ENCODE measurements at regions not wholly inside any gene's neighbourhood (a gene's known extent, or its start where the extent isn't known, plus 50 kb on each side); places are given as distances from the start of the nearest gene placed in this dataset.

DNA sequence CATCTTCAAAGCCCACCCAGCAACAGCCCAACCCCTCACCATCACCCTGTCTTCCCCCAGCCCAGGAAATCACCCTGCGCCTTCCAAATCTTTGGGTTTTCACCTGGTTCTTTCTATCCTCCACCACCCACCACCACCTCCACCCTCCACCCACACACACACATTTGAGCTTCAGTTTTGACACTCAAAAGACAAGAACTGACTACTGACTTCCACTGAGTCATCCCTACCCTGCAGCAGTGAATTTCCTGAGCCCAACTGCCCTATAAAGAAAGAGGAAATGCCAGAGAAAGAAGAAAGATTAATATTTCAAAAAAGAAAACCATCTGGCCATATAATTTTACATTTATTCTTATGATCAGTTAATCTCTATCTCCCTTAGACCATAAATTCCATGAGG lies 137.5 kb downstream of the CHST1 start:
- no peaks in the 10 kb centered on the region for H3K9me3 ChIP-seq
- no peak for TF ChIP-seq POLR2A (IDR thresholded peaks at IDR 0.05)
- TF ChIP-seq, protein P1, sequence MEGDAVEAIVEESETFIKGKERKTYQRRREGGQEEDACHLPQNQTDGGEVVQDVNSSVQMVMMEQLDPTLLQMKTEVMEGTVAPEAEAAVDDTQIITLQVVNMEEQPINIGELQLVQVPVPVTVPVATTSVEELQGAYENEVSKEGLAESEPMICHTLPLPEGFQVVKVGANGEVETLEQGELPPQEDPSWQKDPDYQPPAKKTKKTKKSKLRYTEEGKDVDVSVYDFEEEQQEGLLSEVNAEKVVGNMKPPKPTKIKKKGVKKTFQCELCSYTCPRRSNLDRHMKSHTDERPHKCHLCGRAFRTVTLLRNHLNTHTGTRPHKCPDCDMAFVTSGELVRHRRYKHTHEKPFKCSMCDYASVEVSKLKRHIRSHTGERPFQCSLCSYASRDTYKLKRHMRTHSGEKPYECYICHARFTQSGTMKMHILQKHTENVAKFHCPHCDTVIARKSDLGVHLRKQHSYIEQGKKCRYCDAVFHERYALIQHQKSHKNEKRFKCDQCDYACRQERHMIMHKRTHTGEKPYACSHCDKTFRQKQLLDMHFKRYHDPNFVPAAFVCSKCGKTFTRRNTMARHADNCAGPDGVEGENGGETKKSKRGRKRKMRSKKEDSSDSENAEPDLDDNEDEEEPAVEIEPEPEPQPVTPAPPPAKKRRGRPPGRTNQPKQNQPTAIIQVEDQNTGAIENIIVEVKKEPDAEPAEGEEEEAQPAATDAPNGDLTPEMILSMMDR (IDR thresholded peaks at IDR 0.05) = no peak
- no peak for TF ChIP-seq POLR2AphosphoS5 (IDR thresholded peaks at IDR 0.05; ENCODE audit: insufficient read depth in 1 of 2, low read depth in 1 of 2)
- no peak overlapping the region for H3K4me3 ChIP-seq
- intact Hi-C loops (cut with DNase I) = no loop called here
- H3K4me1 ChIP-seq = no peaks in the 10 kb centered on the region
- DNase-seq (ENCODE audit: extremely low spot score in 2 of 2) = no peak
- H3K27me3 ChIP-seq = no peaks in the 10 kb centered on the region
- no peak overlapping the region for H3K27ac ChIP-seq
- H3K36me3 ChIP-seq = no peaks in the 10 kb centered on the region

DNA sequence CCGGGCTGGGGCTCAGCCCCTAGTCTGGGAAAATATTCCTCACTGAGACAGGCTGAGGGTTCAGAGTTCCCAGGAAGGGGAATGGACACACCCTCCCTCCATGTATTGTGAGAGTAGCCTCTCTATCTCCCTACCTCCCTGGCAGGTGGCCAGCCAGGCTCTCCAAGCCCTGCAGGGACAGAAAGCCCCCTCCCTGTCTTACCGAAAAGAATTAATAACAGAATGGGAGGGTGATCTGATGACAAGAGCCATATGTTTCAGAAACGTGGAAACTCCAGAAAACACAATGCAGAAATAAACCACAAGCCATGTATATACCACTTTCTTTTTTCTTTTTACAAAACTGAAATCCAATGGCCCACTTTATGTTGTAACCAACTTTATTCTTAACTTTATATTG lies 140.0 kb downstream of the CHST1 start:
- Histone ChIP-seq H3K4me1 (no peaks in the 10 kb centered on the region), H3K27ac (no peak overlapping the region), H3K36me3 (no peaks in the 10 kb centered on the region), H3K9me3 (no peaks in the 10 kb centered on the region), H3K4me3 (no peak overlapping the region), H3K27me3 (no peaks in the 10 kb centered on the region)
- intact Hi-C loops (cut with DNase I) = no loop called here
- TF ChIP-seq POLR2A (IDR thresholded peaks at IDR 0.05) (no peak), POLR2AphosphoS5 (IDR thresholded peaks at IDR 0.05; ENCODE audit: insufficient read depth in 1 of 2, low read depth in 1 of 2) (no peak)
- TF ChIP-seq, protein P1 (IDR thresholded peaks at IDR 0.05) = no peak
- DNase-seq (ENCODE audit: extremely low spot score in 2 of 2) = no peak

DNA sequence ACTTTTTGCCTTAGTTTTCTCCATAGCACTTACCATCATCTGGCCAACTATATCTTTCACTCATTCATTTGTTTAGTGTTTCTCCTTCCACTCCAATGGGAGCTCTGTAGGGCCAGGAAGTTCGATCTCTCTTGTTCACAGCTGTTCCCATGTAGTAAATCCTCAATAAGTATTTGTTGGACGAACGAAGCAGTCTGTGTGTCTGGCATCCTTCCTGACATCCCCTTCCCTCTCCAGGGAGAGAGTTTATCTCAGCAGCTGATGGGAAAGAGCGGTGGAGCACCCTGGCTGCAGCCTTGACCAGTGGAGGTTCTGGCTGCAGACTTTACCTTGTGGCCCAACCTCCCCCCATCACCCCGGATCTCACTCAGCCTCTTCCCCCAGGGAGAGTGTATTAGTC lies 141.7 kb downstream of the CHST1 start:
- Histone ChIP-seq H3K27ac (no peak overlapping the region), H3K27me3 (no peaks in the 10 kb centered on the region), H3K4me3 (no peak overlapping the region), H3K9me3 (no peaks in the 10 kb centered on the region), H3K4me1 (no peaks in the 10 kb centered on the region), H3K36me3 (no peaks in the 10 kb centered on the region)
- intact Hi-C loops (cut with DNase I) = no loop called here
- no peak for DNase-seq (ENCODE audit: extremely low spot score in 2 of 2)
- TF ChIP-seq POLR2A (IDR thresholded peaks at IDR 0.05) (no peak), POLR2AphosphoS5 (IDR thresholded peaks at IDR 0.05; ENCODE audit: insufficient read depth in 1 of 2, low read depth in 1 of 2) (no peak)
- TF ChIP-seq, protein P1 (IDR thresholded peaks at IDR 0.05) = no peak

DNA sequence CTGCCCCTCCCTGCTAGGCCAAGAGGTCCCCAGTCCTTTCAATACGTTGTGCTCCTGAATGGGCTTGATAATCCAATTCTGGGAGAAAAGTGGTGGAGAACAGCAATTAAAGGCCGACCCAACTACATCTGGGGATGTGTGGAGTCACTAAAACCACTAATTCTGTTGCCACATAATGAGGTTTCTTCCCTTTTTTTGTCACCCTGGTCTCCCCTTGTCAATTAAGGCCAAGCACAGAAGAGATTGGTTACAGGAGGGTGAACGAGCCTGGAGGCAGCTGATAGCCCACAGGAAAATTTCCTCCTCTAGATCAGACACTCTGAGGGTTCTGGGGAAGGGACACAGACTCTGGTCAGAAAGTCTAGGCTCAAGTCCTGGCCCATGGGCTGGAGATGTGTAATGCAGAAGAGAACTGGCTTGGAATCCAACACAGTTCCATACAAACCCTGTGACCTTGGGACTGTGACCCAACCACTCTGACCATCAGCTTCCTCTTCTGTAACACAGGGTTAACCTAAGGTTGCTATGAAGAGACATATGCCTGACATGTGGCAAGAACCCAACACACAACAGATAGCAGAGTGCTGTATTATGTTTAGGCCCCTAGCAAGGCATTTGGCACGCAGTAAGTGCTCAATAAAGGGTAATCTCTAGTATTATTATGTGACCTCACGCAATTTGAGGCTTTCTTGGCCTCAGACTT lies 146.4 kb downstream of the CHST1 start:
- Histone ChIP-seq H3K4me1 (no peaks in the 10 kb centered on the region), H3K27ac (no peak overlapping the region), H3K9me3 (no peaks in the 10 kb centered on the region), H3K36me3 (no peaks in the 10 kb centered on the region), H3K4me3 (no peak overlapping the region), H3K27me3 (no peaks in the 10 kb centered on the region)
- intact Hi-C loops (cut with DNase I) = loop anchor here (10.0 kb wide), 1 partner anchor 724 kb away; no protein-coding TSS in a partner anchor
- TF ChIP-seq, protein P1 (IDR thresholded peaks at IDR 0.05) = no peak
- no peak for TF ChIP-seq POLR2AphosphoS5 (IDR thresholded peaks at IDR 0.05; ENCODE audit: insufficient read depth in 1 of 2, low read depth in 1 of 2)
- TF ChIP-seq POLR2A (IDR thresholded peaks at IDR 0.05) = no peak
- DNase-seq (ENCODE audit: extremely low spot score in 2 of 2) = no peak

DNA sequence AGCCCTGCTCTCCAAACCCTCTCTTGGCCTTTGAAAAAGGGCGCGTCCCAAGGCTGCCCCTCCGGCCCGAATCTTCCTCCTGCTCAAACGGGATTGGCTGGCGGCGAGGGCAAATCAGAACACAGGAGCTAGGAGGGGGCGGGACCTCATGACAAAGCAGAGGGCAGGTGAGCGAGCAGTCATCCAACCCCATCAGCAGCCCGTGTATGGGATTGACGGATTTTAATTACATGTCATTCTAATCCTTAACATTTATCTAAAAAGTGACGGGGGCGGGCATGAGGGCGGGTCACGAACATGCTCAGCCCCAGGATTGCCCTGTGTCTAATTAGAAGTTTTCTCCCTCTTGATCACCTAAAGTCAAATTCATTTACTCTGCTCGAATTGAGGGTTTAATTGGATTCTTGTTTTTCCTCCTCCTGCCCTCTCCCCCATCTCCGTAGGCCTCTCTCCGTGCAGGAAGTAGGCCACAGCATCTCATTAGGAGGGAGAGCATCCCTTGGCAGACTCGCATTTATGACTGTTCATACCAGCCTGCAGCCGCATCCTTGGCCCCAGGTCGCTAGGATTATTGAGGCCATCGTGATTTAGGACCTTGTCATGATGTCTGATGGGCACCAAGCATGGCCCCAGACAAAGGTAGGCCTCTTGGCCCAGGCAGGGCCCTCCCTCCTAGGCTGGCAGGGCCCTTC lies 147.1 kb downstream of the CHST1 start:
- H3K36me3 ChIP-seq = no peaks in the 10 kb centered on the region
- no peaks in the 10 kb centered on the region for H3K27me3 ChIP-seq
- DNase-seq (ENCODE audit: extremely low spot score in 2 of 2) = no peak
- H3K27ac ChIP-seq = no peak overlapping the region
- H3K4me1 ChIP-seq = no peaks in the 10 kb centered on the region
- intact Hi-C loops (cut with DNase I) = loop anchor here (10.0 kb wide), 1 partner anchor 723 kb away; no protein-coding TSS in a partner anchor
- H3K4me3 ChIP-seq = no peak overlapping the region
- TF ChIP-seq POLR2AphosphoS5 (IDR thresholded peaks at IDR 0.05; ENCODE audit: insufficient read depth in 1 of 2, low read depth in 1 of 2) (no peak), POLR2A (IDR thresholded peaks at IDR 0.05) (no peak)
- TF ChIP-seq, protein P1 (IDR thresholded peaks at IDR 0.05) = no peak
- no peaks in the 10 kb centered on the region for H3K9me3 ChIP-seq

Data from vagina (tissue), 2 donors.